ENCODE measurements at regions not wholly inside any gene's neighbourhood (a gene's known extent, or its start where the extent isn't known, plus 50 kb on each side); places are given as distances from the start of the nearest gene placed in this dataset.

DNA sequence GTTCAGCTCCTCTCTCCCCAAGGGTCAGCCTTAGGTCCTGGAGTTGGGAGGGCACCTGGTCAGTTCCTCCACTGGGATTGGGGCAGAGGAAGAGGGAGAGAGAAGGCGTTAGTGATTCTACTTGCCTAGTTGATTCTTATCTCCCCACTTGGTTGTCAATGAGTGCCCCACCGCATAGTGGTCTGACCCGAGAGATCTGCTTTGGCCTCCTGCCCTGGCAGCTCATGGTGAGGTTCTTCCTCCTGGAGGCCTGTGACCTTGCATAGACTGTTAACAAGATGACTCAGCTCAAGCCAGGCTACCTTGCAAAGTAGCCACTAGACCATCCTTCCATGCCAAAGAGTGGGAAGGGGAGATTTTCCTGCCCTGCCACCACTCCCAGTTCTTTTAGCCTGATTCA, 160.6 kb downstream of the TMEM200A start (continued):
- TF ChIP-seq STAT6 (CRISPR knock-in tag; IDR thresholded peaks at IDR 0.05) = no peak
- TF ChIP-seq TEAD4 (IDR thresholded peaks at IDR 0.05; ENCODE audit: low read length) = no peak
- no peak for TF ChIP-seq TEAD4 (CRISPR knock-in tag; IDR thresholded peaks at IDR 0.05; ENCODE audit: borderline replicate concordance)
- TF ChIP-seq SRF (CRISPR knock-in tag; IDR thresholded peaks at IDR 0.05) = no peak
- TF ChIP-seq ZNF143 (CRISPR knock-in tag; IDR thresholded peaks at IDR 0.05) = no peak
- TF ChIP-seq ELF1 (tag; IDR thresholded peaks at IDR 0.05) = no peak
- no peak for TF ChIP-seq ZNF668 (CRISPR knock-in tag; IDR thresholded peaks at IDR 0.05)

GRCh38 chr6:130527173-130527572, 161.4 kb downstream of the TMEM200A start:
- intact Hi-C loops (cut with micrococcal nuclease) (no loop called here), in situ Hi-C loops (cut with MboI) (no loop called here)
- Histone ChIP-seq H3K4me2 (ENCODE audit: insufficient read depth, low read length) (no peak overlapping the region), H3K27ac (ENCODE audit: extremely low read depth, low read depth, low read length) (no peak overlapping the region), H2AFZ (ENCODE audit: low read depth, low read length) (no peak overlapping the region), H3K36me3 (ENCODE audit: control insufficient read depth, insufficient read depth, low read length) (no peaks in the 10 kb centered on the region), H3K27me3 (ENCODE audit: control insufficient read depth in 2 of 2, insufficient read depth in 2 of 2, low read length in 2 of 2) (no peaks in the 10 kb centered on the region), H3K4me1 (replicated peaks in 1 of 2; ENCODE audit: control insufficient read depth in 2 of 2, insufficient read depth in 2 of 2, low read length in 2 of 2) (no peaks in the 10 kb centered on the region), H3K9ac (ENCODE audit: insufficient read depth in 1 of 2, low read depth in 2 of 2, low read length in 2 of 2) (no peak overlapping the region), H3K9me3 (replicated peaks; ENCODE audit: control insufficient read depth, insufficient read depth, low read depth, low read length) (no peaks in the 10 kb centered on the region), H4K20me1 (replicated peaks; ENCODE audit: control insufficient read depth, insufficient read depth, low read length) (no peaks in the 10 kb centered on the region), H3K4me3 (no peak overlapping the region), H3K9me1 (ENCODE audit: control insufficient read depth, insufficient read depth, low read length) (no peaks in the 10 kb centered on the region), H3K79me2 (ENCODE audit: control insufficient read depth, insufficient read depth, low read length) (no peaks in the 10 kb centered on the region)
- DNase-seq (ENCODE audit: extremely low read depth in 1 of 4, low spot score in 3 of 4) = no peak
- WGBS (ENCODE audit: insufficient coverage, low coverage, missing lambda C conversion rate) = 0% methylated on average over 1 of the region's 1 CpG
- BruUV-seq (replicated peaks) = no TSS peak
- ATAC-seq = no peak
- FAIRE-seq = no peak
- ChIA-PET POLR2A (no interaction called here), CTCF (ENCODE audit: low intra/inter-chr PET ratio) (no interaction called here)
- TF ChIP-seq MTA2 (IDR thresholded peaks at IDR 0.05; ENCODE audit: low read depth) (no peak), KLF13 (tag; IDR thresholded peaks at IDR 0.05; ENCODE audit: borderline replicate concordance, low read depth) (no peak), HLTF (IDR thresholded peaks at IDR 0.05) (no peak), TAF9B (IDR thresholded peaks at IDR 0.05; ENCODE audit: partially characterized antibody) (no peak), ZNF780A (CRISPR knock-in tag; IDR thresholded peaks at IDR 0.05) (no peak), SP1 (CRISPR knock-in tag; IDR thresholded peaks at IDR 0.05) (no peak), XRCC4 (IDR thresholded peaks at IDR 0.05; ENCODE audit: extremely low read depth, insufficient read depth, insufficient read length) (no peak), ARID3B (CRISPR knock-in tag; IDR thresholded peaks at IDR 0.05; ENCODE audit: borderline replicate concordance) (no peak), HNRNPUL1 (IDR thresholded peaks at IDR 0.05; ENCODE audit: low read length) (no peak), JUND (IDR thresholded peaks at IDR 0.05; ENCODE audit: borderline replicate concordance, low read depth, low read length) (no peak), JUND (tag; IDR thresholded peaks at IDR 0.05; ENCODE audit: borderline replicate concordance, low read depth, low read length) (no peak)
